IPS DF 19.7 (cell line): ENCODE measurements at regions not wholly inside any gene's neighbourhood (a gene's known extent, or its start where the extent isn't known, plus 50 kb on each side); places are given as distances from the start of the nearest gene placed in this dataset.
"Not testable (repeated sequence)": the region's sequence is repeated elsewhere in the genome, so short reads cannot be mapped to it uniquely, and the experiment has no call there.

ENCODE experiments used
- DNase-seq: peaks from one replicate; pipeline ENCODE4 v3.0.0-alpha.2; 2013; ENCODE audit warnings: low read depth, low spot score

DNA sequence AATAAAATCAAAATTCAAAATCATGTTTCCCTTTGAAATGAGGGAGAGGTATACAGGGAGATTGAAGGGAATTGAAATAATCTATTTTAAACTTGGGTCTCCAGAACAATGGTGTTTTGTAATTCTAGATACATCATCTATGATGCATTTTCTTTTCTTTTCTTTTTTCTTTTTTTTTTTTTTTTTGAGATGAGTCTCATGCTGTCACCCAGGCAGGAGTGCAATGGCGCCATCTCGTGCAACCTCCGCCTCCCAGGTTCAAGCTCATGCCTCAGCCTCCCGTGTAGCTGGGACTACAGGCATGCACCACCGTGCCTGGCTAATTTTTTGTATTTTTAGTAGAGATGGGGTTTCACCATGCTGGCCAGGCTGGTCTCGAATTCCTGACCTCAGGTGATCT, 205.1 kb downstream of the LPIN1 start:
- DNase-seq: not testable (repeated sequence)

DNA sequence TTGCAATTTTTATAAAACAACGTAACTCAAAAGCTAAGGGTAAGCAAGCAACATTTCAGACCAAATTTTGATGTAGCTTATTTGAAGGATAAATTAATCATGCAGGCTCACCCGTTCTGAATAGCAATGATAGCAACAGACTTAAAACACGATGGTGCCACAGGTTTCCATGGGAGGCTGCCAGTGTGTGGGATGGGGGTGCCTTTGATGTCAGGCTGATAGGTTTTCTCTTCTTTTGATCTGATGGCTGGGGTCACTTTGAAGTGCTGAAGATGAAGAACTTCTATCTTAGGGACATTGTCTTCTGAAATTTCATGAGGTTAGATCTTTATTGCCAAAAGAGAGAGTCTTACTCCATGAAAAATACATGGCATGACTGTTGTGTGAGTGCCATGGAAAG, 206.8 kb downstream of the LPIN1 start:
- no peak for DNase-seq

DNA sequence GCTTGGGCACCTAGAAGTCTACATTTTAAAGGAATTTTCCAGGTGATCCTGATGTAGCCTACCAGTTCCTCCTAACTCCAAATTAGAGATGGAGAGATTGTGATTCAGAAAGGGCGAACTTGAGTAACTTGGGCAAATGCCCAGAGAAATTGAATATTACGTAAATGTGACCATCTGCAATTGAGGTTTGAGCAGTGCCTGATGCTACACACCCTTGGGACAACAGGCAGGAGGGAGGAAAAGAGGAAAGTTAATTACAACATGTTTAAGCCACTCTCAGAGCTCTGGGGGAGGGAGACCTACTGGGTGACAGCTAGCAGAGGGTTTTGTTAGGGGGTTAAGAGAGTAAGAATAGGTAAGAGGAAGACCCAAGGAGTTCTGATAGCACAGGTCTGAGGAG, 208.9 kb downstream of the LPIN1 start:
- DNase-seq: no peak

DNA sequence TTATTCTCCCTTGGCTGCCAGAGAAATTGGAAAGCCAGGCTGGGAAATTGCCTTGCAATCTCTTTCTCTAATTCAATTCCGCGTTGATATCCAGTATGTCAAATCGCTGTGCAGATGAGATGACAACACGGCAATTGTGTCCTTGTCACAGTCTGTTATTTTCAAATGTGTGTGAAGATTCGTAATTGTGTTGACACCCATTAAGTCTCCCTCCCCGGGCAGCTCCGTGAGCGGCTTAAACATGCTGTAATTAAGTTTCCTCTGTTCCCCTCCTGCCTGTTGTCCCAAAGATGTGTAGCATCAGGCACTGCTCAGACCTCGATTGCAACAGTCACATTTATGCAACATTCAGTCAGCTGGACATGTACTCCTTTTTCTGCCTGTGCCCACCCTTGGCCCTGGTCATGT, 209.5 kb downstream of the LPIN1 start:
- no peak for DNase-seq

DNA sequence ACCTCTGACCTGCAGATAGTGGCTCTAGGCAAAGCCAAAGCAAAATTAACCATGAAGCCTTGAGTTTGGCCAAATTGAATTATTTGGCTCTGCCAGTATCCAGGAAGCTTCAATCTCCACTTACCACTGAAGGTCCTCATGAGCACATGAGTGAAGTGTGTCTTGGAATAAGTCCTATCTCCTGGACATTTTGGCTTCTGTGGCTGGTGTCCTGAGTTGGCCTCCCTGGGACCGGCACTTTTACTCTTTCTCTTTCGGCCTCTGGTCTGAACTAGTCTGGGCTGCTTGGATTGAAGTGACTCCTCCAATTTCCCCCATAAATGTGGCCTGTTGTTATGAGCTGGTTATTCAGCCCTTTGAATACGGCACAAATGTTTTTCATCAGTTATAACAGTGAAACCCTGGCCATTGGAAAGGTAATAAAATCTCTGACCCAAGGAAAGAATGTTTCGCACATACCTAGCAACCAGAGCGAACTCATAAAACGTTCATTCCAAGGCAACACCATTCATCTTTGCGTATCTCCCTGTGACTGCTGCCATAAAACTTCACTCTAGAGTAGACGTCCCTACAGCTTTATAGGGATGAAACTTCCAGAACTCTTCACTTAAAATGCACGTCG, 216.4 kb downstream of the LPIN1 start:
- no peak for DNase-seq

DNA sequence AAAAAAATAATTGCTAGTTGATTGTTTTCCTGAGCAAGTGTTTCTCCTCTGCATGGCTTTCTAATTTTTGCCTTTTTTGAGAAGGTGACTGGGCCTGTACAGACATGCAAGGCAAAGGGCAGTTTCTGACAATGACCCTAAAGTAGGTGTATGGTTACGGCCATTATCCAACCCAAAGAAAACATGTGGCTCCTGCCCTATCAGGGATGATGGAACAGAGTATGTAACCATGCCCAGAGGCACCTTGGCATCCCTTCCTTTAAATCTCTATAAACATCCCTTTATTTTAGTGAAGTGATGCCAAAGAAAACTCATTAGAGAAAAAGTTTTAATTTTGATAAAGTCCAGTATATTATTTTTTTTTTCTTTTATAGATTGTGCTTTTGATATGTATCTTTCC, 217.5 kb downstream of the LPIN1 start:
- no peak for DNase-seq

DNA sequence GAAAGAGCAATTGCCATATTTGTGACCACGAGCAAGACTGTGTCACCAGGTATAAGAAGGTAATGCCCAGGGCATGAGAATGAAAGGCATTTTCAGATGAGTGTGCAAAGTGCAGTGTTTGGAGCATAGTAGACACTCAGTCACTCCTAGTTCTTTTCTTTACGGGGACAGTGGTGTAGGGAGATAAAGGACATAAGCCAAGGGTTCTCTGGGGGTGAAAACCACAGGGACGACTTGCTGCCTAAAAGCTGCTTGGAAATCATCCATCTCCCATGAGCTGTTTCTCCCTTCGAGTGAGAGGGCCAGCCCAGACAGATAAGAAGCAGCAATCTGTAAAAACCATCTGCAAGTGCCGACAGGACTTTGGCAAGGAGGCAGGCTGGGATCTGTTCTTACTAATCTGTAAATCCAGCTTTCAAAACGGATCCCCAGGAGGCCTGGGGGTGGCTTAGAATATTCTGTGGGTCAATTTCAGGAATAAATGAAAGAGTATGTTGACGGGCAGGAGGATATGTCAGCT, 221.6 kb downstream of the LPIN1 start:
- DNase-seq: no peak

DNA sequence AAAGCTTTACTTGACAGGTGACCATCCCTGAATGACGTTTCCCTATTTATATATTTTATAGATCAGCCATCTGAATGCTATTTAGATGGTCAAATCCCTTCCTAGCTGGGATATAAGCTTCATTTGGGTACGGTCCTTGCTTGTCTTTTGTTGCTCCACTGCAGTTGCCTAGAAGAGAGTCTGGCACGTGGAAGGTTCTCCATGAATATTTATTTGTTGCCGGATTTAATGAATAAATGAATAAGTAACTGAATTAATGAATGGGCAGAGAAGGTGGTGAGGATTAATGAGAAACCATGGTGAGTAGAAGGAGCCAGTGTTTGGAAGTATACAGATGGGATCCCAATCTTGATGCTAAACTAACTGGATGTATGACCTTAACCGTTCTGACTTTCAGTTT, 222.1 kb downstream of the LPIN1 start:
- DNase-seq: no peak

DNA sequence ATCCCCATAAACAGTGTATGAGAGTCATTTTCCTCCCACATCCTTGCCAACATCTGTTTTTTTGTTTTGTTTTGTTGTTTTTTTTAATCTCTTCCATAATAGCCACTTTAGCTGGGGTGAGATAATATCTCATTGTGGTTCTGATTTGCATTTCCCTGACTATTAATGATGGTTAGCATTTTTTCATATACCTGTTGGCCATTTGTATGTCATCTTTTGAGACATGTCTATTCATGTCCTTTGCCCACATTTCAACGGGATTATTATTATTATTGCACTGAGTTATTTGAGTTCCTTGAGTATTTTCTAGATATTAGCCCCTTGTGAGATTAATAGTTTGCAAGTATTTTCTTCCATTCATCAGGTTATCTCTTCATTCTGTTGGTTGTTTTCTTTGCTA, 223.3 kb downstream of the LPIN1 start:
- no peak for DNase-seq

DNA sequence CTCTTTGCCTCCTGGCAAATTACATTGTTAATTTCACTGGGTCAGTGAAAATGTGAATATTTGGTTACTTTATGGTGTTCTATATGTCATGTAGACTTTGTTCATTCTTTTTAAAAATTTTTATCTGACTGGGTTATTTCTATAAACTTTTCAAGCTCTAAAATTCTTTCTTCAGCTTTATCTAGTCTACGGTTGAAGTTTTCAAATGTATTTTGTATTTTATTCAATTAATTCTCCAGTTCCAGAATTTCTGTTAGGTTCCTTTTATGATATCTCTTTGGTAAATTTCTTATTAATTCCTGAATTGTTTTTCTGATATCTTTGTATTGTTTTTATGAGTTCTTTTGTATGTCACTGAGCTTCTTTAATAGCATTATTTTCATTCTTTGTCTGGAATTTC, 228.1 kb downstream of the LPIN1 start:
- DNase-seq: no peak

DNA sequence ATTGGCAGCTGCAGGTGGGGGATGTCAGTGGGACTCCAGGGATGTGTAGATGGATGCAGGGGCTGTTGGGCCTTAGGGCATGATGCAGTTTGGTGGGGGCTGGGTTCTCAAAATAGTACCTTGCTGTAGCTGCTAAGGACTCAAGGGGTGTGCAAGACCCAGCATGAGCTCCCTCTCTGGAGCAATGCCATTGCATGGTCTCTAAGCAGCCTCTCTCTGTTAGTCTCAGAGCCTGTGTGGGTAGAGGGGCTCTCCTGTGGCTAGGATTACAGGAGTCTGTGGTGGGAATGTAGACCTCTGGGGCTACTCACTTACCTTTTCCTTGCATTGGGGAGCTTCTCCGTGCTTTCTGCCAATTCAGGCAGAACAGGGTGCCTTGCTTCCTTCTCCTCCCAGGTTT, 228.9 kb downstream of the LPIN1 start:
- no peak for DNase-seq

DNA sequence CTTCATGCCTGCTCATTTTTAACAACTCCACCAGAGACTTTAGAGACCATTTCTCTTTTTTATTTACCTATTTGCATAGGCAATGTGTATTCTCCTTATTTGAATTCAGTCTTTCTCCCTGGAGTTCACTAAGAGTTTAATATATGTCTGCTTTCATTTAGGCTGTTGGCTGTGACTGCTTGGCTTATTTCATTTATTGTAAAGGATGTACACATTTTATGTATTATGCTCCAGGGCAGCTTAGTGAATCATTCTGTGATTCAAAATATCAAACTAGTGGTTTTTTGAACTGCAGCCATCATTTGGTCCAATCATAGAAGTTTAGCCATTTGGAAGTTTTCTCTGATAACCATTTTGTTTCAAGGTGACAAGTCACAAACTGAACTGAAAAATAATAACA, 229.6 kb downstream of the LPIN1 start:
- no peak for DNase-seq

DNA sequence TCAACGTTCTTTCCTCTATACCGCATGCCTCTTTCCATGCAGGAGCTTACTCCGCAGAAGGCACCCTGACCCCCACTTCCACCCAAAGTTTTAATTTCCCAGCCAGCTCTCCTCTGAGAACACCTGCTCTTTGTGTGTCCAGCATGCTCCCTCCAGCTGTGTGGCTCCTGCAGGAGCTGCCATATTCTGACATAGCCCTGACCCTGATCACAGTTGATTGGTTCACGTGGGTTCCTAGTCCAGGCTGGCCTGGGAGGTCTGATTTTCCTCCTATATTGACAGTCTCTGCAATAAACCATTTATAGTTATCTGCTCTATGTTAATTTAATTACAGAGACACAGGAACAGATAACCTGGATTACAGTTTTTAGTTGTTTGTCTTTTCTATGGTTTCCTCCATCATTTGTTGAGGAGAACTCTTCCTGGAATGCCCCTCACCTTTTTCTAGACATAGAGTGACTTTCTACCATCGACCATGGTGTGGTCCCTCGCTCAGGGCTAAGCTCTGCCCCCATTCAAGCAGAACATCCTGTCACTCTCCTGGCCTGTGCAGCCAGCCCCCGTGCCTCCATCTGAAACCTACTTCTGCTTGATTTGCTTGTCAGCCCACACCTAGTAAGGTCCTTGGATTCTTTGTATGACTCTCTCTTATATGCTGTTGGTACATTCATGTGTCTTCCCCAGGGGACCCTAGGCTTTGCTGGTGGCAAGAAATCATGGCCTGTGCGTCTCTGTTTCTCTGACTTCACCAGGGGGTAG, 231.5 kb downstream of the LPIN1 start:
- no peak for DNase-seq

DNA sequence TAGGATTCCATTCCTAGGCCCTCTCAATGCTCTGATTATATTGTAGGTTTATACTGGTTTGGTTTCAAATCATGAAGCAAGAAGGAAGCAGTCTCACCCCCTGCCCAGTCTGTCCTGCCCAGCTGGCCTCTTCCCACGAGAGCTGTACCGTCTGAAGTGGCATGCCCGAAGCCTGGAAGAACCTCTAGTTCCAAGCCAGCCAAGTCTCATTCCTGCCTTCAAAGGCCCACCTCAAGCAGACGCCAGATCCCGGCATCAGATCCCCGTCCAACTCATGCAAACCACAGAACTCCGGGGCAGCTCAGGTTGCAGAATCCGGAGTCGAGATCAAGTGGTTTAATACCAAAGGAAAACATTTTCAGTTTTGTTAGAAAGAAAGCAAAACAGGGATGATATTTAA, 234.4 kb downstream of the LPIN1 start:
- DNase-seq: no peak

DNA sequence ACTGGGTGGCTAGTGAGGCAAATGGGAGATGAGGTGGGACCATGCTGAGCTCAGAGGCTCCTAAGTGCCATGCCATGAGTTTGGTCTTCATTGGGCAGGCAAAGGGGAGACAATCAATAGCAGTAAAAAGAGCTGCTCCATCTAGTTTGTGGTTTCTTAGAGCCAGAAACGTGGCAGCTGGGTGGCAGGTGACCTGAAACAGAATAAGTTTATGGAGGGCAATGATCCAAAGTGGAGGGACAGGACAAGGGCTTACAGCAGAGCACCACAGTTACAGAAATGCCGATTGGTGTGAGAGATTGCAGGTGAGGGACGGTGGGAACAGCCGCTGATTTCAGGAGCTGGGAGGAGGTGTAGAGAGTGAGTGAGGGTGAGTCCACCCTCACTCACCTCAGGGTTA, 237.0 kb downstream of the LPIN1 start:
- DNase-seq: no peak

DNA sequence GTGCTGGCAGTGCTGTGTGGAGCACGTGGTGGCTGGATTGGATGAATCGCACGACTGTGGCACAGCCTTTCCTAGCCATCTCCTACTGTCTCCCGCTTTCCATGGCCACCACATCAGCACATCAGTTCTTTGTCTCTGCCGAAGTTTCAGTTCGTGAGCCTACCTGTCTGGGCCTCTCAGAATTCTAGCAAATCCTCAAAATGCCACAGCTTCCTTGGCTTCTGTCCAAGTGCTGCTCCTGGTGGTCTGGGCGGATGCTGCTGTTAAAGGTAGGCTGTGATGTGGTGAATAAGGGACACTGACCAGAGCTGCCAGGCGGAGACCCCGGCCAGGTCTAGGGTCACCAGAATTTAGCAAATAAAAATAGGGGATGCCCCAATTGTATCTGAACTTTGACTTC, 237.4 kb downstream of the LPIN1 start:
- DNase-seq: no peak

DNA sequence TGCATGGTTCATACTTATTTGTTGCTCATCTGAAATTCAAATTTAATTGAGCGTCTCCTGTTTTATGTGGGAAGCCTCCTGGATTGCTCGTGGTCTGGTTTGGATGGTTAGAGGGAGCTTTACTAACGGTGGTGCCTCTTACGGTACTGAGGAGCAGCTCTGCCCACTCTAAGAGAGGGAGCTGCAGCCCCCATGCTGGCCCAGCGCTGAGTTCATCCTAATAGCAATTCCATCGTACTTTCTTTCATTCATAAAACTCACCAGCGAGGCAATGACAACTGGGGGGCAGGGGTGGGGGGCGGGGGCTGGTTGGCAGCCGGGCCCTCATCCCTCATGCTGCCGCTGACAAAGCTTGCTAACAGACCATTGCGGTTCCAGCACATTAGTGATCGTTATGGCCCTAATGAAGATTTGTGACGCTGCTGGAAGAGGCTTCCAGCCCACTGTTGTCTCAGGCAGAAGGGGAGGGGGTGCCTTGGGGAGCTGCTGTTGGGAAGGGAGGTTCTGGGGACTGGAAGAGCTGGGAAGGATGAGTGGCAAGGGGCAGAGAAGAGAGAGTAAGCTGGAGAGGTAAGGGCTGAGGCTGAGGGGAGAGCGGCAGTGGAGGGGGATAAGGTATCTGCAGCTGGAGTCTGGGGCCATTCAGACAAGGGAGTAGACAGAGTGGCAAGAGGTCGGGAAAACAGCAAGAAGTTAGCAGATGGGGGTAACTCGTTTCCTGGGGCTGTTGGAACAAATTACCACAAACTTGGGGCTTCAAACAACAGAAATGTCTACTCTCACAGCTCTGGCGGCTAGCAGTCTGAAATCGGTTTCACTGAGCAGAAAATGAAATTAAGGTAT, 238.1 kb downstream of the LPIN1 start:
- DNase-seq: no peak

DNA sequence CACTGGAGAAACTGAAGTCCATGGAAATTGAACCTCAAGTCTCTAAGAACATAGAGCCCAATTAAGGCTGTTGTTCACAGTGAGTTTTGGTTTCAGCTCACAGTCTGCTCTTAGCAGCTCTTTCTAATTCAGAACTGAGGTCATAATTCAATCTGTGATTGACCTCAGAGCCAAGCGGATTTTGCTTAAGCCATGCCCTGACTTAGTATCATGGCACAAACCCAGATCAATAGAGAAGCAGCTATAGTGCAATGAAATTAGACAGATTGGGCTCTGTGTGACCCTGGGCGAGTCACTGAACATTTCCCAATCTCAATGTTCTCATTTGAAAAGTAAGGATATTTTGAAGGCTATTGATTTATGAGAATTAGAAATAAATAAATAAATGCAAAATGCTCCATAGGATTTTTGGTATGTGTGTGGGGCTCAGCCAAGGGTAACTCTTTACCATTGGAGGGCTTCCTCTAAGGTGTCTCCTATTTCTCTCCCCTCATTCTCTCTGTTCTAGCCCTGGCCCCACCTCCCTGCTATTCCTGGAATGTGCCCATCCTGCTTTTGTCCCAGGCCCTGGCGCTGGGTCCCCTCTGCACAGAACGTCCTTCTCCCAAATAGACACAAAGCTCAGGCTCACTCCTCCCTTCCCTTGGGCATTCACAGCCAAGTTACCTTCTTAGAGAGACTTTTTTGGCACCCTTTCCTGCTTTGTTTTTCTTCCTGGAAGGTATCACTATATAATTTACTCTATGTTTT, 239.6 kb downstream of the LPIN1 start:
- no peak for DNase-seq

DNA sequence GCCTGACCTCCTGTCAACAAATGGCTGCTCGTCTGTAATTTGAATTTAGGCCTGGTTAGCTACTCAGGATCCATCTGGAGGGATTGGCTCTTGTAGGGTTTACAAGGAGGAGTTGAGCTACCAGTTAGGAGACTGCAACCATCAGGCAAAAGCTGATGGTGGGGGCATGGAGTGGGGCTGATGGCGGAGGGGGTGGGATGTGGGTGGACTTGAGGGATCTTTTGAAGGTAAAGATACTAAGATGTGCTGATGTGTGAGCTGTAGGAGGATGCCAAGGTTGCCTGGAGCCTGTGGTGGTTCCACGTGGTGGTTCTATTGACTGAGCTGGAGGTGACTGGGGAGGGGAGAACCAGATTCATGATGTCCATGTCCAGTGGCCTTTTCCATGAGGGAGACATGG, 240.7 kb downstream of the LPIN1 start:
- DNase-seq: no peak

DNA sequence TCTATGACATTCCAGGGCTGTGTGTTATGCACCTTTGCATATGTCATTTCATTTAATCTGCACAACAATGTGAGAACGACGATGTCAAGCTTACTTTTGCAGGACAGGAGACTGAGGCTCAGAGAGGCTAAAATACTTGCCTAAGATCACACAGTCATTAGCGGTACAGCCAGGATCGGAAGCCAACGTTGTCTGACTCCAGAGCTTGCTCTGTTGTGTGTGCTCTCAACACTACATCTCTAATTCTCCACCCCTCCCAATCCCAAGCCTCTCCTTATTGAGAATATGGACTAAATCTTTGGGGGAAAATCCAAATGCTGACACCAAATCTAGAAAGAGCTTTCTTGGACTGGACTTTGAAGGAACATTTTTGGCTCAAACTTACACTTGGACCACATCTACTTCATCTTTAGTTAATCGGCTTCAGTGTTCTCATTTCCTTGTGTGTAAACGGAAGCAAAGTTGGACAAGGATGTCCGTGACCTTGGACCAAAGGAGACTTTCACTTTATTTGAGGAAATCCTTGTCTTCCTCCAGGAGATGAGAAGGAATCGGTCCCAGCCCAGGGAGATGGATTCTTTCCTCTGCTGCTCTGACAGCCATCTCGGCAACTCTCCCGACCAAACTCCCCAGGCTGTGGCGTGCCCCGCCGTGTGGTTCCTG, 242.4 kb downstream of the LPIN1 start:
- no peak for DNase-seq

DNA sequence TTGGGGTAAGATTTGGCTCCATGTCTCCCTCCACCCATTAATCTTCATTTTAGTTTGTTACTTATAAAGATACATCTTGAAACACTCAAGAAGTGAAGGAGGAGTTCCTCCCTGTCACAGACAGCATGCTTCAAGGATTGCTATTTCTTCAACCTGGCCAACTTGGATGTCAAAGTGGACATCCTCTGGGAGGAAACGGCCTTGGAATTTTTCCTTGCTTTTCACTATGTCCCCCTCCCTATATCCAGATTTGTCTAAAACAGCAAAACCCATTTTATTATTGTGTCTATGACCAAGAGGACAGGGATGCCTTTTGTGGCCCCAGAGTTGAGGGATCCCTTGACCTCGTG, 242.9 kb downstream of the LPIN1 start:
- no peak for DNase-seq
